ENCODE measurements at regions not wholly inside any gene's neighbourhood (a gene's known extent, or its start where the extent isn't known, plus 50 kb on each side); places are given as distances from the start of the nearest gene placed in this dataset.

DNA sequence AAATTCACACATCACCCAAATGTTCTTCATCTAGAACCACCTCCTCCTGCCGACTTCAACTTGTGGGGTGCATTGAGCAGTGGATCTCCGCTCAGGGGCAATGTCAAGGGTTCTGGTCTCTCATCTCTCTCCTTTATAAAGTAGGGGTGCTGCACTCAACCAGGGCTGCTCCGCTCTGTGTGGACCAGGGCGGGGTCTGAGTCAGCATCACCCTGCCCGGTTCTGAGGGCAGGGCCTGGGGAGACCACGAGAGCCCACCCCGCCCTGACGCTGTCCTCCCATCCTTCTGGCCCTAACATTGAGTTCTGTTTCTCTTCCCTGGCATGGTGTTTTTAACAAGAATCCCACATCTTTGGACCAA lies 311.6 kb upstream of the DIO3 start:
- DNase-seq (ENCODE audit: low read depth): no peak
- TF ChIP-seq, protein P1, sequence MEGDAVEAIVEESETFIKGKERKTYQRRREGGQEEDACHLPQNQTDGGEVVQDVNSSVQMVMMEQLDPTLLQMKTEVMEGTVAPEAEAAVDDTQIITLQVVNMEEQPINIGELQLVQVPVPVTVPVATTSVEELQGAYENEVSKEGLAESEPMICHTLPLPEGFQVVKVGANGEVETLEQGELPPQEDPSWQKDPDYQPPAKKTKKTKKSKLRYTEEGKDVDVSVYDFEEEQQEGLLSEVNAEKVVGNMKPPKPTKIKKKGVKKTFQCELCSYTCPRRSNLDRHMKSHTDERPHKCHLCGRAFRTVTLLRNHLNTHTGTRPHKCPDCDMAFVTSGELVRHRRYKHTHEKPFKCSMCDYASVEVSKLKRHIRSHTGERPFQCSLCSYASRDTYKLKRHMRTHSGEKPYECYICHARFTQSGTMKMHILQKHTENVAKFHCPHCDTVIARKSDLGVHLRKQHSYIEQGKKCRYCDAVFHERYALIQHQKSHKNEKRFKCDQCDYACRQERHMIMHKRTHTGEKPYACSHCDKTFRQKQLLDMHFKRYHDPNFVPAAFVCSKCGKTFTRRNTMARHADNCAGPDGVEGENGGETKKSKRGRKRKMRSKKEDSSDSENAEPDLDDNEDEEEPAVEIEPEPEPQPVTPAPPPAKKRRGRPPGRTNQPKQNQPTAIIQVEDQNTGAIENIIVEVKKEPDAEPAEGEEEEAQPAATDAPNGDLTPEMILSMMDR (conservative IDR thresholded peaks at IDR 0.05; ENCODE audit: low read depth, low read length): no peak
- H3K4me3 ChIP-seq (ENCODE audit: low read depth, low read length): no peak overlapping the region

DNA sequence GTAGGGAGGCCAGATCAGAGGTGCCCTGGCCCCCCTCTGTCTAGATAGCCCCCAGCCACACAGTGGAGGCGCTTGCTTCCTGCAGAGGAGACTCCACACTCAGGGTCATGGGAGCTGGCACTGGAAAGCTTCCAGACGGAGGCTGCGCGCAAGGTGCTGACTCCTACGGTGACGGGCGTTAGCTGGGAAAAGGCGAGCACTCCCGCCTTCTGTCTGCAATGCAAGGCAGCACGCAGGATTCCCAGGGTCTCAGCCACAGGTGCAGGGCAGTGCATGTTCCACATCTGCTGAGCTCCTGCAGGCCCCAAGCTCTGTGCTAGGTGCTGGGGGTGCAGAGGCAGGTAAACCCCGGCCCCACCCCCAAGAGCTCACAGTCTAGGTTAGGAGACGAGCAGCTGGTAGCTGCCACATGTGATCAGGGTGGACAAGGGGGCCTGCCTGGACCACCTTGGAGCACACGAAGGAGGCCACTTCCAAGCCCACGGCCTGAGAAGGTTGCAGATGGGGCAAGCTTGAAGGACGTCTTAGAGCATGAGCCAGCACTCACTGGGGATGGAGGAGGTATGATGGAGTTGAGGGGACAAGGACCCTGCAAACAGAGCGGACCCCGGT lies 310.9 kb upstream of the DIO3 start:
- no peak for DNase-seq (ENCODE audit: low read depth)
- H3K4me3 ChIP-seq (ENCODE audit: low read depth, low read length): no peak overlapping the region
- TF ChIP-seq, protein P1 (conservative IDR thresholded peaks at IDR 0.05; ENCODE audit: low read depth, low read length): no peak

GRCh38 chr14:101250948-101251811 lies 310.1 kb upstream of the DIO3 start:
- TF ChIP-seq, protein P1 (conservative IDR thresholded peaks at IDR 0.05; ENCODE audit: low read depth, low read length): no peak
- H3K4me3 ChIP-seq (ENCODE audit: low read depth, low read length): no peak overlapping the region
- no peak for DNase-seq (ENCODE audit: low read depth)

DNA sequence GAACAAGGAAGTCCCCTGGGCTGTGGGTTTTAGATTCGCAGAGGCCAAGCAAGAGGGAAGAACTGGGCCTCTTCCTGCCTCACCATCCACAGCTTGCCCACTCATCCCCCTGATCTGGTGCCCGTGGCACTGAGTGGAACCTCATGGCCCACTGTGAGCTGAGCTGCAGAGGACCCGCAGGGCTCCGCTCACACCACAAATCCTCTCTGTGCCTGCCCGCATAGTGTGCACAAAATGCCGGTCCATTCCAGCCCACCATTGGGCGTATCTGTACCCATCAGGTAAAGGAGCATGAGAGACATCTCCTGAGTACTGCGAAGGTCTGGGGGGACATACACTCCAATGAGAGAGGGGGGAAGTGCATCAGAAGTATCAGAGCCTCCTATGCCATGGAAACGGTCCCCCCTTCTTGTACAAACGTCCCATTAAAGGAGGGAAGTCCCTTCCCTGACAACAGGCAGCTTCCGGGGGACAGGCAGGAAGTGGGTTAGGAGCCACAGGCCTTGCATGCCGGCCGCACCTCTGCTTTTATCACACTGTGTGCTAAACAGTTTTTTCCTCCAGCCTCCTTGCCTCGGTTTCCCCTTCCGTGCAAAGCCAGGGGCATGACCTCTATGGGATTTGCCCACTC lies 309.4 kb upstream of the DIO3 start:
- TF ChIP-seq, protein P1 (conservative IDR thresholded peaks at IDR 0.05; ENCODE audit: low read depth, low read length): no peak
- DNase-seq (ENCODE audit: low read depth): no peak
- no peak overlapping the region for H3K4me3 ChIP-seq (ENCODE audit: low read depth, low read length)

- DNase-seq (ENCODE audit: low read depth): no peak
- TF ChIP-seq, protein P1 (conservative IDR thresholded peaks at IDR 0.05; ENCODE audit: low read depth, low read length): no peak
- no peak overlapping the region for H3K4me3 ChIP-seq (ENCODE audit: low read depth, low read length)
These were observed 308.7 kb upstream of the DIO3 start for GRCh38 chr14:101252443-101253214.

DNA sequence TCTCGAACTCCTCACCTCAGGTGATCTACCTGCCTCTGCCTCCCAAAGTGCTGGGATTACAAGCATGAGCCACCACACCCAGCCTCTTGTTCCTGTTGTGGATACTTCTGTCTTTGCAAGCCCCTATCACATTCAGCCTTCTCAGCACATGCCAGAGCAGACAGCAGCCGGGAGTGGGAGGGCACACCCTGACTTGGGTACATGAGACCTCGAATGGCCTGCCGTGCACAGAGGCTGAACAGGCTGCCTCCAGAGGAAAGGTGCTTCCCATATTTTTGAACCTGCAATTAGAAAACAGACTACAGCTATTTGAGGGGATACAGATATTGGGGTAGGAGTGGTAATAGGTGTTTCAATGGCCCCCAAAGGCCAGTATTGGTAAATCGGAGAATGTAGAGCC lies 307.3 kb upstream of the DIO3 start:
- TF ChIP-seq, protein P1 (conservative IDR thresholded peaks at IDR 0.05; ENCODE audit: low read depth, low read length): no peak
- no peak overlapping the region for H3K4me3 ChIP-seq (ENCODE audit: low read depth, low read length)
- DNase-seq (ENCODE audit: low read depth): no peak

Measured in choroid plexus epithelial cell (primary cell).